Smooth muscle cell (in vitro differentiated cells): ENCODE measurements at regions not wholly inside any gene's neighbourhood (a gene's known extent, or its start where the extent isn't known, plus 50 kb on each side); places are given as distances from the start of the nearest gene placed in this dataset.

Experiments used
- DNase-seq: peaks from one replicate; lab custom pipeline; 2025; ENCODE audit not compliant: unreplicated experiment; lab: John Stamatoyannopoulos, UW
- H2AFZ ChIP-seq: fragments of 200-600 bp; sonication (generic); 2 replicates; pipeline ENCODE4 v1.6.0; 2016; ENCODE audit warnings: antibody characterized with exemption, low read depth, mild to moderate bottlenecking
- H3F3A ChIP-seq: fragments of 200-600 bp; sonication (generic); 2 replicates; pipeline ENCODE4 v1.6.0; 2017; ENCODE audit warnings: antibody characterized with exemption, low read depth
- H3K27ac ChIP-seq: fragments of 200-600 bp; sonication (generic); 2 replicates; pipeline ENCODE4 v1.5.1; 2016; ENCODE audit warnings: low read depth, mild to moderate bottlenecking
- H3K27me3 ChIP-seq: fragments of 200-600 bp; sonication (generic); 2 replicates; pipeline ENCODE4 v1.6.1; 2016; ENCODE audit warnings: low read depth, mild to moderate bottlenecking
- H3K36me3 ChIP-seq: fragments of 200-600 bp; sonication (generic); 2 replicates; pipeline ENCODE4 v1.5.1; 2016; ENCODE audit warnings: low read depth
- H3K4me1 ChIP-seq: fragments of 200-600 bp; sonication (generic); 2 replicates; pipeline ENCODE4 v1.5.1; 2016; ENCODE audit warnings: low read depth
- H3K4me2 ChIP-seq: fragments of 200-600 bp; sonication (generic); 2 replicates; pipeline ENCODE4 v1.6.0; 2016; ENCODE audit warnings: mild to moderate bottlenecking
- H3K4me3 ChIP-seq: fragments of 200-600 bp; sonication (generic); 2 replicates; pipeline ENCODE4 v1.5.1; 2016; ENCODE audit warnings: mild to moderate bottlenecking
- H3K79me2 ChIP-seq: fragments of 200-600 bp; sonication (generic); 2 replicates; pipeline ENCODE4 v1.6.0; 2016; ENCODE audit warnings: low read depth, mild to moderate bottlenecking
- H3K9ac ChIP-seq: fragments of 200-600 bp; sonication (generic); 2 replicates; pipeline ENCODE4 v1.6.0; 2016; ENCODE audit warnings: low read depth
- H3K9me3 ChIP-seq: fragments of 200-600 bp; sonication (generic); replicated peaks from 2 replicates; pipeline ENCODE4 v1.5.1; 2016; ENCODE audit warnings: low read depth
- H4K20me1 ChIP-seq: fragments of 200-600 bp; sonication (generic); 2 replicates; pipeline ENCODE4 v1.6.0; 2016; ENCODE audit warnings: low read depth
- WGBS: methylation state at CpG from one replicate; pipeline ENCODE4 v1.1.7; 2016; ENCODE audit warnings: low lambda C conversion rate; 5-methylcytosine and 5-hydroxymethylcytosine counted together
- TF ChIP-seq, protein P1 (sequence below): fragments of 200-600 bp; sonication (generic); IDR thresholded peaks from 2 replicates; pipeline ENCODE4 v1.5.1; 2017; ENCODE audit warnings: borderline replicate concordance, mild to moderate bottlenecking, antibody characterized with exemption; ENCODE audit not compliant: insufficient read depth, poor library complexity, severe bottlenecking

DNA sequence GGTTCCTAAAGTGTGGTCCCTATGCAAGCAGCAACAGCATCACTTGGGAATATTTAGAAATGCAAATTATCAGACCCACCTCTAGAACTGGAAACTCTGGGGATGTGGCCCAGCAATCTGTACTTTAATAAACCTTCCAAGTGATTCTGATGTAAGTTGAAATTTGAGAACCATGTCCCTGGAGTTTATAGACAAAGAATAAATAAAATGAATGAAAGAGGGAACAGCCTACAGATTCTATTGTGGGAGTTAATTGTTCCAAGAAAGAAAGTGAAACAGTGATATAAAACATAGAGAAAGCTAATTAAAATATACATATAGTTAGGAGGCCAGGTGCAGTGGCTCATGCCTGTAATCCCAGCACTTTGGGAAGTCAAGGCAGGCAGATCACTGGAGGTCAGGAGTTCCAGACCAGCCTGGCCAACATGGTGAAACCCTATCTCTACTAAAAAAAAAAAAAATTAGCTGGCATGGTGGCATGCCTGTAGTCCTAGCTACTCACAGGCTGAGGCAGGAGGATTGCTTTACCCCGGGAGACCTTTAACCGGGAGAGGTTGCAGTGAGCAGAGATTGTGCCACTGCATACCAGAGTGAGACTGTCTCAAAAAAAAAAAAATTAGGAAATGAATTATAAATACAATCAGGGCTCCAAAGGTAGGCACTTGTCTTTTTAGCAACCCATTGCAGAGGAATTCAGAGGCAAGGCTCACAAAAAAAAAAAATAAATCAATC lies 507.5 kb downstream of the NAV3 start:
- no peak for DNase-seq
- Histone ChIP-seq H3K9me3 (no peaks in the 10 kb centered on the region), H3K36me3 (no peaks in the 10 kb centered on the region), H3K9ac (no peak overlapping the region), H4K20me1 (no peaks in the 10 kb centered on the region), H3K4me1 (no peaks in the 10 kb centered on the region), H3K4me2 (no peak overlapping the region), H3K27me3 (no peaks in the 10 kb centered on the region), H2AFZ (no peak overlapping the region), H3F3A (no peaks in the 10 kb centered on the region), H3K4me3 (no peak overlapping the region), H3K79me2 (no peaks in the 10 kb centered on the region), H3K27ac (no peak overlapping the region)
- 92% methylated on average over 2 of the region's 2 CpGs for WGBS
- TF ChIP-seq, protein P1, sequence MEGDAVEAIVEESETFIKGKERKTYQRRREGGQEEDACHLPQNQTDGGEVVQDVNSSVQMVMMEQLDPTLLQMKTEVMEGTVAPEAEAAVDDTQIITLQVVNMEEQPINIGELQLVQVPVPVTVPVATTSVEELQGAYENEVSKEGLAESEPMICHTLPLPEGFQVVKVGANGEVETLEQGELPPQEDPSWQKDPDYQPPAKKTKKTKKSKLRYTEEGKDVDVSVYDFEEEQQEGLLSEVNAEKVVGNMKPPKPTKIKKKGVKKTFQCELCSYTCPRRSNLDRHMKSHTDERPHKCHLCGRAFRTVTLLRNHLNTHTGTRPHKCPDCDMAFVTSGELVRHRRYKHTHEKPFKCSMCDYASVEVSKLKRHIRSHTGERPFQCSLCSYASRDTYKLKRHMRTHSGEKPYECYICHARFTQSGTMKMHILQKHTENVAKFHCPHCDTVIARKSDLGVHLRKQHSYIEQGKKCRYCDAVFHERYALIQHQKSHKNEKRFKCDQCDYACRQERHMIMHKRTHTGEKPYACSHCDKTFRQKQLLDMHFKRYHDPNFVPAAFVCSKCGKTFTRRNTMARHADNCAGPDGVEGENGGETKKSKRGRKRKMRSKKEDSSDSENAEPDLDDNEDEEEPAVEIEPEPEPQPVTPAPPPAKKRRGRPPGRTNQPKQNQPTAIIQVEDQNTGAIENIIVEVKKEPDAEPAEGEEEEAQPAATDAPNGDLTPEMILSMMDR = no peak

DNA sequence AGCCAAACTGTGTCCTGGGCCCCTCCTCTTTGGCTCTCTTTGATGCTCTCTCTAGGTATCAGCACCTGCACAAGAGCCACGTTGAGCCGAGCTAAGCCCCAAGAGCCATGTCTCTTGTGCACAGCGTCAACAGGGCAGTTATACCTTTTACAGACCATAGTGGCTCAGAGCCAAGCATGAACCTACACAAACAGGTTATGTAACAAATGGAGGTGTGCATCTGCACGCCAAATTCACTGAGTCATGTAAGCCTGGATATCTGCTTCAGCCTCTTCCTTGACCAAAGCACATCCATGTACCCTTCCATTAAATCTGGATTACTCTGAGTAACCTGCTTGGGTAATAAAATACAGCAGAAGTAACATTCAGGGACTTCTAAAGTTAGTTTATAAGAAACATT lies 509.7 kb downstream of the NAV3 start:
- no peak overlapping the region for H2AFZ ChIP-seq
- no peaks in the 10 kb centered on the region for H4K20me1 ChIP-seq
- H3K4me3 ChIP-seq = no peak overlapping the region
- no peaks in the 10 kb centered on the region for H3K4me1 ChIP-seq
- H3K9me3 ChIP-seq = no peaks in the 10 kb centered on the region
- H3K4me2 ChIP-seq = no peak overlapping the region
- H3K79me2 ChIP-seq = no peaks in the 10 kb centered on the region
- H3K9ac ChIP-seq = no peak overlapping the region
- no peaks in the 10 kb centered on the region for H3K36me3 ChIP-seq
- H3K27me3 ChIP-seq = no peaks in the 10 kb centered on the region
- WGBS = 85% methylated on average over 4 of the region's 4 CpGs
- no peak for DNase-seq
- H3K27ac ChIP-seq = no peak overlapping the region
- TF ChIP-seq, protein P1 = no peak
- no peaks in the 10 kb centered on the region for H3F3A ChIP-seq

DNA sequence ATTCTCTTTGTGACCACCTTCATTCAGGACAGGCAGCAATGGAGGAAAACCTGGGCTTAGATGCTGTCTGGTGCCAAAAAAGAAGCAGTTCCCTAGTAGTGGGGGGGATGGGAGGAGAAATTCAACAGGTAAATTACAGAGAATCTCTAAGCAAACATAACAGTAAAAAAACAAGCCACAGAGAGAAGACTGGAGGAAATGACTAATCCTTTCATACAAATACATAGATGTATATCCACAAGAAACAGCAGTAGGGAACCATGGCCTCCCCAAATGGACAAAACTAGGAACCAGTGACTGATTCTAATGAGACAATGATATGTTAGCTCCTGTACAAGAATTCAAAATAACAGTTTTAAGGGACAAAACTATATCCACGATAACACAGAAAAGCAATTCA lies 513.0 kb downstream of the NAV3 start:
- TF ChIP-seq, protein P1 = no peak
- WGBS = 87% methylated on average over 1 of the region's 1 CpG
- no peaks in the 10 kb centered on the region for H3K27me3 ChIP-seq
- no peaks in the 10 kb centered on the region for H3F3A ChIP-seq
- H4K20me1 ChIP-seq = no peaks in the 10 kb centered on the region
- H3K4me2 ChIP-seq = no peak overlapping the region
- no peaks in the 10 kb centered on the region for H3K36me3 ChIP-seq
- no peak for DNase-seq
- H3K4me3 ChIP-seq = no peak overlapping the region
- no peak overlapping the region for H3K27ac ChIP-seq
- H3K4me1 ChIP-seq = no peaks in the 10 kb centered on the region
- no peak overlapping the region for H3K9ac ChIP-seq
- no peaks in the 10 kb centered on the region for H3K79me2 ChIP-seq
- no peaks in the 10 kb centered on the region for H3K9me3 ChIP-seq
- no peak overlapping the region for H2AFZ ChIP-seq

DNA sequence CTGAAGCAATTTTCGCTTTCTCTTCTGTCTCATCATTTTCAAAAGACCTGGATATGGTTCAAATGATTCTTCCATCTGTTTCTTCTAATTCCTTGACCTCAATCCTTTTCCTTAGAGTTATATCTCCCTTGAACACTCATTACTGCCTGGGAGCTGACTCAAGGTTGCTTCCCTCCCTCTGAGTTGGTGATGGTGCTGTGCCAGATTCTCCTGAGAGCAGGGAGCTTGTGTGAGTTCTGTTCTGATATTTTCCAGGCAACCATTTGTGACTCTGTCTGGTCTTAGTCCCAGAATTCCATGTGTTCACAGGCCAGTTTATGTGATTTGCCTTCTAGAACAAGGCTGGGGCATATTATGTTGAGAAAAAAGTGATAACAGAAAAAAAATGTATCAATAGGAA lies 505.1 kb upstream of the SYT1 start:
- H3K27ac ChIP-seq = no peak overlapping the region
- H3K4me2 ChIP-seq = no peak overlapping the region
- 96% methylated on average over 1 of the region's 1 CpG for WGBS
- H2AFZ ChIP-seq = no peak overlapping the region
- H3K9ac ChIP-seq = no peak overlapping the region
- H3F3A ChIP-seq = no peaks in the 10 kb centered on the region
- no peaks in the 10 kb centered on the region for H3K27me3 ChIP-seq
- H3K79me2 ChIP-seq = no peaks in the 10 kb centered on the region
- no peaks in the 10 kb centered on the region for H3K9me3 ChIP-seq
- H3K4me1 ChIP-seq = no peaks in the 10 kb centered on the region
- TF ChIP-seq, protein P1 = no peak
- no peak for DNase-seq
- H4K20me1 ChIP-seq = no peaks in the 10 kb centered on the region
- no peaks in the 10 kb centered on the region for H3K36me3 ChIP-seq
- no peak overlapping the region for H3K4me3 ChIP-seq
